Lung (tissue), 11 donors: ENCODE measurements at regions not wholly inside any gene's neighbourhood (a gene's known extent, or its start where the extent isn't known, plus 50 kb on each side); places are given as distances from the start of the nearest gene placed in this dataset.

ENCODE experiments used
- ATAC-seq: fragments of 200-7000 bp; cut with Tn5 transposase; one replicate; pipeline ENCODE4 v1.9.1; 2020; ENCODE audit warnings: moderate number of reproducible peaks; ENCODE audit not compliant: insufficient read depth, low FRiP score
- DNase-seq, 3 donors: peaks; one replicate each; pipeline ENCODE4 v3.0.0-alpha.2; 2013 to 2017
- H3K27ac ChIP-seq, 2 donors: one replicate each; pipeline ENCODE4 v1.5.1; 2013; ENCODE audit warnings: mild to moderate bottlenecking in 2 of 2, moderate library complexity in 2 of 2, control low read depth in 1 of 2, inconsistent platforms in 1 of 2, low read depth in 1 of 2, low read length in 1 of 2
- H3K27me3 ChIP-seq, 3 donors: one replicate each; pipeline ENCODE4 v1.5.1; 2013; ENCODE audit warnings: low read length in 2 of 3; ENCODE audit not compliant: control insufficient read depth in 3 of 3, insufficient read depth in 3 of 3
- H3K36me3 ChIP-seq, 4 donors: one replicate each; pipeline ENCODE4 v1.5.1; 2013; ENCODE audit warnings: low read length in 4 of 4, mild to moderate bottlenecking in 1 of 4, moderate library complexity in 1 of 4; ENCODE audit not compliant: control insufficient read depth in 4 of 4, insufficient read depth in 4 of 4
- H3K4me1 ChIP-seq, 5 donors: one replicate each; pipeline ENCODE4 v1.5.1; 2013; ENCODE audit warnings: low read length in 5 of 5, mild to moderate bottlenecking in 2 of 5, moderate library complexity in 1 of 5; ENCODE audit not compliant: control insufficient read depth in 5 of 5, insufficient read depth in 5 of 5
- H3K4me3 ChIP-seq: one replicate; pipeline ENCODE4 v1.5.1; 2013; ENCODE audit warnings: mild to moderate bottlenecking, control low read depth, moderate library complexity
- H3K9ac ChIP-seq, 2 donors: one replicate each; pipeline ENCODE4 v1.5.1; 2013; ENCODE audit warnings: low read length in 2 of 2, control low read depth in 1 of 2; ENCODE audit not compliant: insufficient read depth in 1 of 2
- H3K9me3 ChIP-seq, 4 donors: one replicate each; pipeline ENCODE4 v1.5.1; 2013; ENCODE audit warnings: low read length in 3 of 4, mild to moderate bottlenecking in 1 of 4, moderate library complexity in 1 of 4; ENCODE audit not compliant: control insufficient read depth in 4 of 4, insufficient read depth in 3 of 4
- WGBS, 2 donors: extraction: QIAGEN DNeasy Blood & Tissue Kit; methylation state at CpG; one replicate each; pipeline ENCODE4 v1.1.7; 2013; 5-methylcytosine and 5-hydroxymethylcytosine counted together
- TF ChIP-seq, protein P1 (sequence below): IDR thresholded peaks from 2 replicates; pipeline ENCODE4 v1.5.1; 2012; ENCODE audit warnings: mild to moderate bottlenecking; ENCODE audit errors: control extremely low read depth, extremely low read depth
- donor health status: control.
- donor health status: control.
- donor health status: Bipolar disorder and iron deficiency.
- donor health status: healthy.
- donor health status: DM: yes; HTN: yes; CAD: no.

DNA sequence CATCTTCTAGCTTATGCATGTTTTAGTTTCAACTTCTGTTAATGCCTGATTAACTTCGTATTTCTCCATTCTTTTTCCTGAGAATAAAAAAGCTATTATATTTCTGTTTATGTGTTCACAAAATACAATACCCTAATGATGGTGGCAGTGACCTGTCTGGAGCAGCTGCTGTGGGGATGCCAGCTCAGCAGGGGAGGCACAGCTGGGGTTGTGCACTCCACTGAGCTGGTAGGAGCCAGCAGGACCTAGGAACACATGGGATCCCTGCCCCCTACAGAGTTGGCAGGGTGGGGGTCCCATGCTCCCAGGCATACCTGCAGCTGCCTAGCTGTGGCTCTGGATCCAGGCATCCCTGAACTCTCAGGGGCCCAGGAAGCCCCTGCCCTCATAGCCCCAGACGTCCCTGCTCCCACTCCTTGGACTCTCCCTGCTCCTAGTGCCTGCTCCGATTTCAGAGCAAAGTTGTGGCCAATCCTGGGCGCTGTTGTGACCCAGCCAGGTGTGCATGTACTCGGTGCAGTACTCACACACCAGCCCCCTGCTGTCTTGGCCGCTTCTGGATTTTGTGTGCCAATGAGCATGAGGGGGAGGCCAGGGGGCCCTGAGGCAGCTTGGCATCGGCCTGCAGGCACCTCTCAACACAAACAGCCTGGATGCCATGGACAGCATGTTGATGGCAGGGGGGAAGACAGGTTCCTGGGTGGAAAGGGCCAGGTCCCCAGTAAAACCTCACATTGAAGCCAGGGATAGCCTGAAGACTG is 546.0 kb downstream of the ZNF804A start:
- Histone ChIP-seq H3K36me3 (no peaks in the 10 kb centered on the region), H3K4me1 (no peaks in the 10 kb centered on the region), H3K27me3 (no peaks in the 10 kb centered on the region), H3K9me3 (no peaks in the 10 kb centered on the region), H3K27ac (no peak overlapping the region), H3K4me3 (no peak overlapping the region), H3K9ac (no peak overlapping the region)
- DNase-seq, result no peak
- peak; percentile 6 for ATAC-seq
- 73 to 85% methylated on average over 7 of the region's 7 CpGs for WGBS, 2 donors
- TF ChIP-seq, protein P1, sequence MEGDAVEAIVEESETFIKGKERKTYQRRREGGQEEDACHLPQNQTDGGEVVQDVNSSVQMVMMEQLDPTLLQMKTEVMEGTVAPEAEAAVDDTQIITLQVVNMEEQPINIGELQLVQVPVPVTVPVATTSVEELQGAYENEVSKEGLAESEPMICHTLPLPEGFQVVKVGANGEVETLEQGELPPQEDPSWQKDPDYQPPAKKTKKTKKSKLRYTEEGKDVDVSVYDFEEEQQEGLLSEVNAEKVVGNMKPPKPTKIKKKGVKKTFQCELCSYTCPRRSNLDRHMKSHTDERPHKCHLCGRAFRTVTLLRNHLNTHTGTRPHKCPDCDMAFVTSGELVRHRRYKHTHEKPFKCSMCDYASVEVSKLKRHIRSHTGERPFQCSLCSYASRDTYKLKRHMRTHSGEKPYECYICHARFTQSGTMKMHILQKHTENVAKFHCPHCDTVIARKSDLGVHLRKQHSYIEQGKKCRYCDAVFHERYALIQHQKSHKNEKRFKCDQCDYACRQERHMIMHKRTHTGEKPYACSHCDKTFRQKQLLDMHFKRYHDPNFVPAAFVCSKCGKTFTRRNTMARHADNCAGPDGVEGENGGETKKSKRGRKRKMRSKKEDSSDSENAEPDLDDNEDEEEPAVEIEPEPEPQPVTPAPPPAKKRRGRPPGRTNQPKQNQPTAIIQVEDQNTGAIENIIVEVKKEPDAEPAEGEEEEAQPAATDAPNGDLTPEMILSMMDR, result no peak

DNA sequence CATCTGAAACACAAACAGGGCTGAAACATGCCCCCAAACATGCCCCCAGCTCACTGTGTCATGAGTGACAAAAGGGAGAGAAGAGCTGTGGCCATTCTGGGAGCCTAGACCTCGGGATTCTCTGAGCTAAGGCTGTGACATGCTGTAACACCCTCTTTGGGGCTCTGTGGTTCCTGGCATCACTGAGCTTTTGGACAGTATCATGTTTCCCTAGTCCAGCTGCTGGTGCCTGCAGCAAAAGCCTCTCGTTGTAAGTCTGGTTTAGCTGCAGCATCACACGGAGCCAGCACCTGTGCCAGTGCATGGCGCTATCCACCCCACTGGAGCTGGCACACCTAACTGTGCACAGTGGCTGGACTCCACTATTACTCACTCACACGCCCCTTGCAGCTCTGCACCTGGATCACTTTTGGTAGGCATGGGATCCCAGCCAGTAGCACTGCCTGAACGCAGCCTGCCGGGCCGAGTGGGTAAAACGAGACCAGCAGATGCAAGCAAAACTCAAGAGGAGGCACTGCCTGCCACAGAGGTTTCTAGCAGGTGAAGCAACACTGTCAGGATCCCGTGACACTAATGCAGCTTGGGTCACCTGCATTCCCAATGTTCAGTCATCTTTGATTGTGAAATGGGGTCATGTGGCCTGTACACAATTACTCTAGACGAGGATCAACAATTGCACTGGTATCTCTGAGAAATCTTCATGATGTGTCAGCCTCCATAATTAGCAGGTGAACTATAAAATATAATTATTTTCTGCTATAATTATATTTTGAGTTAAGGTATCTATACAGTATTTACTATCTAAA is 547.2 kb downstream of the ZNF804A start:
- Histone ChIP-seq H3K9ac (no peak overlapping the region), H3K9me3 (no peaks in the 10 kb centered on the region), H3K27ac (no peak overlapping the region), H3K36me3 (no peaks in the 10 kb centered on the region), H3K4me1 (no peaks in the 10 kb centered on the region), H3K27me3 (no peaks in the 10 kb centered on the region), H3K4me3 (no peak overlapping the region)
- TF ChIP-seq, protein P1, result no peak
- no peak for DNase-seq
- ATAC-seq, result no peak
- WGBS, 2 donors, result 84 to 90% methylated on average over 11 of the region's 11 CpGs

DNA sequence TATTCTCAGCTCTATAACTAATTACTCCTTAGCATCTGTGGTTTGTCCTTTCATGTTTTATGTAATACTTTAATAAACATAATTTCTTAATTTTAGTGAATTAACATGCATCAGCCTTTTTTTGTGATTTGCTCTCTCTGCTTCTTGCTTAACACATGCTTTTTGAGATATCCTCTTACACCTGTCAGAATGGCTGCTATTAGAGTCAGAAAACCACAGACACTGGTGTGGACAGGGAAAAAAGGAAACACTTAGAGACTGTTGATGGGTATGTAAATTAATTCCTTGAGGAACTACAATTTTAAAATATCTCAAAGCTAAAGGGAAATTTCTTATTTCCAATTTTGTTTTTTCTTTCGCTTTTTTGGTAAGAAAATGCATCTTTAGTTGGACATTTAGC is 549.0 kb downstream of the ZNF804A start:
- 73 to 83% methylated on average over 1 of the region's 1 CpG for WGBS, 2 donors
- no peak for DNase-seq

More for the DNA sequence above, 549.0 kb downstream of the ZNF804A start:
- Histone ChIP-seq H3K9ac (no peak overlapping the region), H3K27me3 (no peaks in the 10 kb centered on the region), H3K9me3 (no peaks in the 10 kb centered on the region), H3K4me1 (peaks cover 0 to 8% (median 0%) of the 10 kb centered on the region in 5 donors), H3K4me3 (no peak overlapping the region), H3K27ac (no peak overlapping the region), H3K36me3 (no peaks in the 10 kb centered on the region)
- TF ChIP-seq, protein P1, result no peak
- no peak for ATAC-seq
